GM23248 (cell line): ENCODE measurements at regions not wholly inside any gene's neighbourhood (a gene's known extent, or its start where the extent isn't known, plus 50 kb on each side); places are given as distances from the start of the nearest gene placed in this dataset.

ENCODE experiments used
- DNase-seq: peaks from one replicate; pipeline ENCODE4 v3.0.0-alpha.2; 2015
- H2AFZ ChIP-seq: fragments of 200-600 bp; sonication (generic); 2 replicates; pipeline ENCODE4 v1.6.1; 2016; ENCODE audit warnings: antibody characterized with exemption
- H3F3A ChIP-seq: fragments of 200-600 bp; sonication (generic); 2 replicates; pipeline ENCODE4 v1.6.1; 2016; ENCODE audit warnings: mild to moderate bottlenecking, antibody characterized with exemption, mixed run types; ENCODE audit not compliant: insufficient read depth
- H3K27ac ChIP-seq: fragments of 200-600 bp; sonication (generic); 2 replicates; pipeline ENCODE4 v1.5.1; 2016; ENCODE audit warnings: mild to moderate bottlenecking
- H3K27me3 ChIP-seq: fragments of 200-600 bp; sonication (generic); replicated peaks from 2 replicates; pipeline ENCODE4 v1.6.1; 2016; ENCODE audit warnings: mild to moderate bottlenecking; ENCODE audit not compliant: insufficient read depth
- H3K36me3 ChIP-seq: fragments of 200-600 bp; sonication (generic); 2 replicates; pipeline ENCODE4 v1.6.1; 2016; ENCODE audit warnings: low read depth, mild to moderate bottlenecking
- H3K4me1 ChIP-seq: fragments of 200-600 bp; sonication (generic); 2 replicates; pipeline ENCODE4 v1.6.1; 2016; ENCODE audit warnings: mild to moderate bottlenecking; ENCODE audit not compliant: insufficient read depth
- H3K4me2 ChIP-seq: fragments of 200-600 bp; sonication (generic); one replicate; pipeline ENCODE4 v1.6.1; 2016; ENCODE audit warnings: mild to moderate bottlenecking; ENCODE audit not compliant: unreplicated experiment
- H3K4me3 ChIP-seq: fragments of 200-600 bp; sonication (generic); 2 replicates; pipeline ENCODE4 v1.5.1; 2016; ENCODE audit warnings: mild to moderate bottlenecking
- H3K79me2 ChIP-seq: fragments of 200-600 bp; sonication (generic); 2 replicates; pipeline ENCODE4 v1.6.1; 2016; ENCODE audit warnings: mild to moderate bottlenecking; ENCODE audit not compliant: insufficient read depth
- H3K9ac ChIP-seq: fragments of 200-600 bp; sonication (generic); 2 replicates; pipeline ENCODE4 v1.6.1; 2016; ENCODE audit warnings: mild to moderate bottlenecking
- H3K9me2 ChIP-seq: fragments of 200-600 bp; sonication (generic); 2 replicates; pipeline ENCODE4 v1.6.1; 2016; ENCODE audit warnings: mixed run types, mild to moderate bottlenecking, moderate library complexity; ENCODE audit not compliant: insufficient read depth
- H3K9me3 ChIP-seq: fragments of 200-600 bp; sonication (generic); one replicate; pipeline ENCODE4 v1.6.1; 2017; ENCODE audit warnings: low read depth
- H4K20me1 ChIP-seq: fragments of 200-600 bp; sonication (generic); 2 replicates; pipeline ENCODE4 v1.6.0; 2016; ENCODE audit not compliant: insufficient read depth
- EZH2 ChIP-seq: fragments of 200-600 bp; sonication (generic); IDR thresholded peaks from 2 replicates; pipeline ENCODE4 v1.6.1; 2018; ENCODE audit warnings: antibody characterized with exemption, mild to moderate bottlenecking; ENCODE audit not compliant: insufficient read depth, poor library complexity, severe bottlenecking
- EZH2phosphoT487 ChIP-seq: fragments of 200-600 bp; sonication (generic); IDR thresholded peaks from 2 replicates; pipeline ENCODE4 v1.6.1; 2018; ENCODE audit warnings: antibody characterized with exemption, moderate library complexity, mild to moderate bottlenecking, low read depth; ENCODE audit not compliant: insufficient read depth
- WGBS, 2 experiments: methylation state at CpG; one replicate each; pipeline ENCODE4 v1.1.6; 2015 to 2017; ENCODE audit warnings: low lambda C conversion rate in 2 of 2, low coverage in 1 of 2; ENCODE audit errors: missing lambda C conversion rate in 2 of 2; 5-methylcytosine and 5-hydroxymethylcytosine counted together
- in situ Hi-C: fragments of 300-500 bp; cut with MboI; formaldehyde crosslinking; loops from 2 replicates; pipeline ENCODE4 v1.15.0; 2020

DNA sequence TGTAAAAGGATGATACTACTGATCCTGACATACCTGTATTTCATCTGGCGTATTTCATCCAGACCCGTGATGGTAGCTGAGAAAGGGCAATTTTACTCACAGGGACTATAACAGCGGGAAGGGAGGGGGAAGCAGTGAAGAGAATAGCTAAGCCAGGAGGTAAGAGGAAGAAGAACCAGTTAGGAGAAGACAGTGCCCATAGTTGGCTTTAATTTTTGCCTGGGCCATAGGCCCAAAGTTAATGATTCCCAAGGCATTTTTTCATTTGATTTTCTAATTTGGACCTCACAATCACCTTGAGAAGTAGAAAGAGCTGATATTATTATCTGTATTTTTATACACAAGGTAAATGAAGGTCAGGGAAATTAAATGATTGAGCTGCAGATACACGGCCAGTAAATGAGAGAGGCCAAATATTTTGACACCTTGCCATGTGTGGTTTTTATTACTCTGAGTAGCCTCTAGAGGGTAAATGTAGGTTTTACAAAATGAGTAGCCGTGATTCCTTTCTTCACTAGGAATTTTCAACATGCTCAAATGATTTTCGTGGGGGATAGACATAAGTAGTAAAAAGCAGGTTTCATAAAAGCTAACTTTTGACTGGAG lies 382.2 kb downstream of the FUT8 start:
- no peak for DNase-seq
- in situ Hi-C loops, result no loop called here

DNA sequence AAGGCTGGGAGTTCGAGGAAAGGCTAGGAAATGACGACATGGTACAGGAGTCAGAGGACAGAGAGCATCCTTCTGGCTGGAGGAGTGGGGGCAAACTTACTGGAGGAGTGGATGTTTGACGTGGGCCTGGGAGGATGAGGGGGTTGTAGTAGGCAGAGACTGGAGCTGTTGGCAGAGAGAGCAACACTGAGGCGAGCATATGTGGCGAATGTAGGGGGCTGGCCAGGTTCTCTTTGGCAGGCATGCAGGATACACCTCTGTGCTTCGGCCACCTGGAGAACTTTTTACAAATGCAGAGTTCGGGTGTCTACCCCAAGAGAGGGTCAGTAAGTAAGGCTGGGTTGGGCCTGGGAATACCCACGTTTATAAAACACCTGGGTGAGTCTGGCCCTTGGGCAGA lies 385.7 kb downstream of the FUT8 start:
- H3K4me3 ChIP-seq, result no peak overlapping the region
- no peaks in the 10 kb centered on the region for H3K9me3 ChIP-seq
- H2AFZ ChIP-seq, result no peak overlapping the region
- TF ChIP-seq EZH2 (no peak), EZH2phosphoT487 (no peak)
- no peaks in the 10 kb centered on the region for H3K36me3 ChIP-seq
- no peaks in the 10 kb centered on the region for H3F3A ChIP-seq
- H3K27me3 ChIP-seq, result peaks cover 2% of the 10 kb centered on the region
- WGBS, 2 experiments, result 62 to 70% methylated on average over 8 of the region's 8 CpGs
- no peaks in the 10 kb centered on the region for H3K4me1 ChIP-seq
- H3K4me2 ChIP-seq, result no peak overlapping the region
- H3K9ac ChIP-seq, result no peak overlapping the region
- H3K27ac ChIP-seq, result no peak overlapping the region
- in situ Hi-C loops, result no loop called here
- H3K9me2 ChIP-seq, result no peaks in the 10 kb centered on the region
- H4K20me1 ChIP-seq, result no peaks in the 10 kb centered on the region
- H3K79me2 ChIP-seq, result no peaks in the 10 kb centered on the region
- DNase-seq, result no peak

More for the DNA sequence above, 382.2 kb downstream of the FUT8 start:
- Histone ChIP-seq H3K4me3 (no peak overlapping the region), H3K27me3 (peaks cover 2% of the 10 kb centered on the region), H3K27ac (no peak overlapping the region), H3K4me1 (no peaks in the 10 kb centered on the region; the same call in 1 of the 2 replicates), H3K36me3 (no peaks in the 10 kb centered on the region), H3K9ac (no peak overlapping the region), H3K9me3 (no peaks in the 10 kb centered on the region), H3F3A (no peaks in the 10 kb centered on the region), H3K9me2 (no peaks in the 10 kb centered on the region), H3K79me2 (no peaks in the 10 kb centered on the region), H4K20me1 (no peaks in the 10 kb centered on the region), H2AFZ (no peak overlapping the region), H3K4me2 (no peak overlapping the region)
- TF ChIP-seq EZH2phosphoT487 (no peak), EZH2 (no peak)
- 65 to 69% methylated on average over 6 of the region's 6 CpGs for WGBS, 2 experiments

DNA sequence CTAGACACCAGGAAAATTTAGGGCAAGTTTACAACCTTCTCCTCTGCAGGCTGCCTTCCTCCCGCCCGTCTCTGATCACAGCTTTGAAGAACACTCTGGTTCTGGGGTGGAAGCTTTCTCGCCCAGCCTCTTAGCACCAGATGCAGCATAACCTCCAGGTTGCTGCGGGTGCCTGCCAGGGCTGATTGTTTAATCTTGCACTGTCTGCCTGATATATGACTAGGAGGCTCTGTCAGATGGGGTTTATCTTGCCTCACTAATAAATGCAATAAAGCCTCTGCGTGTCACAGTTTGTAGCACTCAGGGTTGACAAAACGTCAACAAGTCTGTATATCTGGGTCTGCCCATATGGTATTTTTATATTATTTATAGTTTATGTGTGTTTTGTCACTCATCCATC lies 388.2 kb downstream of the FUT8 start:
- Histone ChIP-seq H3K9ac (no peak overlapping the region), H3F3A (no peaks in the 10 kb centered on the region), H3K4me3 (no peak overlapping the region), H2AFZ (no peak overlapping the region), H3K9me2 (no peaks in the 10 kb centered on the region), H3K36me3 (no peaks in the 10 kb centered on the region), H4K20me1 (no peaks in the 10 kb centered on the region), H3K27ac (no peak overlapping the region), H3K4me1 (no peaks in the 10 kb centered on the region), H3K9me3 (no peaks in the 10 kb centered on the region), H3K27me3 (peaks cover 7% of the 10 kb centered on the region), H3K4me2 (no peak overlapping the region), H3K79me2 (no peaks in the 10 kb centered on the region)
- in situ Hi-C loops, result no loop called here
- 72 to 73% methylated on average over 6 of the region's 6 CpGs for WGBS, 2 experiments
- DNase-seq, result no peak
- TF ChIP-seq EZH2phosphoT487 (no peak), EZH2 (no peak)

DNA sequence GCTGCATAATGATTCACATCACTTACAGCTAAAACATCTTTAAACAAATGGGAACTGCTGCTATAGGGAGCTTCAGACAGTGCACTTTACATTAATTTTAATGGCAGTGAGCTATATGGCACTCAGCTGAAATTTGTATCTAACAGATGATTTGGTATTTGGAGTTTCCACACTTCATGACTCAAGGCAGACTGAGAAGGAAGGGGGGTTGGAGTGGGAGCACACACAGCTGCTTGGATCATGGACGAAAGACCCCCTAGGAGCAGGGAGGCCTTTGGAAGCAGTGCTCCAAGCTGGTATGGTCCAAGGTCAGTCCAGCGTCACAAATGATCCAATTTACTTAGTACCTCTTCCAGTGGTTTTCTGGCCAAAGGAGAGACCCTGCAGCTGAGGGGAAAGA lies 389.7 kb downstream of the FUT8 start:
- no peaks in the 10 kb centered on the region for H3K9me3 ChIP-seq

More for the DNA sequence above, 389.7 kb downstream of the FUT8 start:
- no peak overlapping the region for H3K9ac ChIP-seq
- no peak for DNase-seq
- no peaks in the 10 kb centered on the region for H3K4me1 ChIP-seq
- no peak overlapping the region for H2AFZ ChIP-seq
- H3F3A ChIP-seq, result no peaks in the 10 kb centered on the region
- H3K36me3 ChIP-seq, result no peaks in the 10 kb centered on the region
- no peak overlapping the region for H3K4me3 ChIP-seq
- H3K27ac ChIP-seq, result no peak overlapping the region
- H3K79me2 ChIP-seq, result no peaks in the 10 kb centered on the region
- H3K27me3 ChIP-seq, result peaks cover 7% of the 10 kb centered on the region
- 58 to 73% methylated on average over 2 of the region's 2 CpGs for WGBS, 2 experiments
- H3K4me2 ChIP-seq, result no peak overlapping the region
- no peaks in the 10 kb centered on the region for H3K9me2 ChIP-seq
- in situ Hi-C loops, result no loop called here
- no peaks in the 10 kb centered on the region for H4K20me1 ChIP-seq
- TF ChIP-seq EZH2phosphoT487 (no peak), EZH2 (no peak)
